ENCODE measurements at regions not wholly inside any gene's neighbourhood (a gene's known extent, or its start where the extent isn't known, plus 50 kb on each side); places are given as distances from the start of the nearest gene placed in this dataset.

- in situ Hi-C loops (cut with HindIII; ENCODE audit: extremely low pct_ligation_motif_present, low pct_unique_long_range_greater_than_20kb), result no loop called here
- Histone ChIP-seq H3K4me1 (ENCODE audit: insufficient read depth, low read length) (no peaks in the 10 kb centered on the region), H3K4me3 (replicated peaks in 1 of 3; ENCODE audit: insufficient read depth in 1 of 3, low read depth in 2 of 3, low read length in 3 of 3) (no peak overlapping the region), H3K27me3 (ENCODE audit: control insufficient read depth in 1 of 2, insufficient read depth in 2 of 2, low read length in 2 of 2) (no peaks in the 10 kb centered on the region; a peak in 1 of 5 replicates), H4K20me1 (ENCODE audit: insufficient read depth, low read length) (no peaks in the 10 kb centered on the region), H3K9me3 (ENCODE audit: low read length) (no peaks in the 10 kb centered on the region), H2AFZ (ENCODE audit: low read length) (no peak overlapping the region), H3K9ac (ENCODE audit: insufficient read depth, low read depth, low read length) (no peak overlapping the region), H3K79me2 (ENCODE audit: insufficient read depth, low read length) (no peaks in the 10 kb centered on the region), H3K36me3 (replicated peaks in 1 of 2; ENCODE audit: control insufficient read depth in 1 of 2, insufficient read depth in 2 of 2, low read length in 2 of 2) (no peaks in the 10 kb centered on the region), H3K27ac (ENCODE audit: extremely low read length, insufficient read depth, low read length) (no peak overlapping the region), H3K4me2 (ENCODE audit: low read depth, low read length) (no peak overlapping the region)
- FAIRE-seq, result no peak
- no peak for DNase-seq (ENCODE audit: low spot score)
- BruUV-seq (replicated peaks), result no TSS peak
- no peak for ATAC-seq
- intact Hi-C loops (cut with micrococcal nuclease; ENCODE audit: unreplicated experiment), result no loop called here
- WGBS (ENCODE audit: low lambda C conversion rate), result 0% methylated on average over 1 of the region's 1 CpG
- ChIA-PET POLR2A (no interaction called here), CTCF (ENCODE audit: low intra/inter-chr PET ratio, low total read pairs) (no interaction called here)
- no peak for TF ChIP-seq SNAPC2 (CRISPR knock-in tag; IDR thresholded peaks at IDR 0.05)
- no peak for TF ChIP-seq MIER3 (CRISPR knock-in tag; IDR thresholded peaks at IDR 0.05; ENCODE audit: borderline replicate concordance)
- TF ChIP-seq, protein P1, sequence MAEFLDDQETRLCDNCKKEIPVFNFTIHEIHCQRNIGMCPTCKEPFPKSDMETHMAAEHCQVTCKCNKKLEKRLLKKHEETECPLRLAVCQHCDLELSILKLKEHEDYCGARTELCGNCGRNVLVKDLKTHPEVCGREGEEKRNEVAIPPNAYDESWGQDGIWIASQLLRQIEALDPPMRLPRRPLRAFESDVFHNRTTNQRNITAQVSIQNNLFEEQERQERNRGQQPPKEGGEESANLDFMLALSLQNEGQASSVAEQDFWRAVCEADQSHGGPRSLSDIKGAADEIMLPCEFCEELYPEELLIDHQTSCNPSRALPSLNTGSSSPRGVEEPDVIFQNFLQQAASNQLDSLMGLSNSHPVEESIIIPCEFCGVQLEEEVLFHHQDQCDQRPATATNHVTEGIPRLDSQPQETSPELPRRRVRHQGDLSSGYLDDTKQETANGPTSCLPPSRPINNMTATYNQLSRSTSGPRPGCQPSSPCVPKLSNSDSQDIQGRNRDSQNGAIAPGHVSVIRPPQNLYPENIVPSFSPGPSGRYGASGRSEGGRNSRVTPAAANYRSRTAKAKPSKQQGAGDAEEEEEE (CRISPR knock-in tag; IDR thresholded peaks at IDR 0.05; ENCODE audit: borderline replicate concordance), result no peak
- TF ChIP-seq PLSCR1 (CRISPR knock-in tag; IDR thresholded peaks at IDR 0.05; ENCODE audit: borderline replicate concordance), result no peak
- no peak for TF ChIP-seq GABPA (IDR thresholded peaks at IDR 0.05; ENCODE audit: low read depth, low read length)
- no peak for TF ChIP-seq GABPA (CRISPR knock-in tag; IDR thresholded peaks at IDR 0.05; ENCODE audit: low read depth)
- TF ChIP-seq PHF20 (CRISPR knock-in tag; IDR thresholded peaks at IDR 0.05), result no peak
- TF ChIP-seq ZNF350 (CRISPR knock-in tag; IDR thresholded peaks at IDR 0.05; ENCODE audit: borderline replicate concordance, low read depth), result no peak
- TF ChIP-seq NFIC (IDR thresholded peaks at IDR 0.05; ENCODE audit: low read length), result no peak
- no peak for TF ChIP-seq TCF12 (IDR thresholded peaks at IDR 0.05)
- TF ChIP-seq TCF12 (CRISPR knock-in tag; IDR thresholded peaks at IDR 0.05), result no peak
- no peak for TF ChIP-seq ZNF7 (CRISPR knock-in tag; IDR thresholded peaks at IDR 0.05)
- TF ChIP-seq SOX13 (IDR thresholded peaks at IDR 0.05), result no peak
- TF ChIP-seq SOX13 (CRISPR knock-in tag; conservative IDR thresholded peaks at IDR 0.05 in 1 of 2, IDR thresholded peaks at IDR 0.05 in 1 of 2), result no peak
- no peak for TF ChIP-seq ZNF296 (CRISPR knock-in tag; conservative IDR thresholded peaks at IDR 0.05)
- no peak for TF ChIP-seq FOSL2 (CRISPR knock-in tag; IDR thresholded peaks at IDR 0.05)
- TF ChIP-seq NFATC3 (CRISPR knock-in tag; IDR thresholded peaks at IDR 0.05), result no peak
- TF ChIP-seq, protein P2, sequence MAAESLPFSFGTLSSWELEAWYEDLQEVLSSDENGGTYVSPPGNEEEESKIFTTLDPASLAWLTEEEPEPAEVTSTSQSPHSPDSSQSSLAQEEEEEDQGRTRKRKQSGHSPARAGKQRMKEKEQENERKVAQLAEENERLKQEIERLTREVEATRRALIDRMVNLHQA (CRISPR knock-in tag; IDR thresholded peaks at IDR 0.05), result no peak
- TF ChIP-seq ZNF329 (CRISPR knock-in tag; IDR thresholded peaks at IDR 0.05; ENCODE audit: low read depth), result no peak
- TF ChIP-seq ZNF782 (CRISPR knock-in tag; IDR thresholded peaks at IDR 0.05; ENCODE audit: borderline replicate concordance), result no peak
- no peak for TF ChIP-seq ZNF510 (CRISPR knock-in tag; IDR thresholded peaks at IDR 0.05; ENCODE audit: low read depth)
- TF ChIP-seq, protein P3, sequence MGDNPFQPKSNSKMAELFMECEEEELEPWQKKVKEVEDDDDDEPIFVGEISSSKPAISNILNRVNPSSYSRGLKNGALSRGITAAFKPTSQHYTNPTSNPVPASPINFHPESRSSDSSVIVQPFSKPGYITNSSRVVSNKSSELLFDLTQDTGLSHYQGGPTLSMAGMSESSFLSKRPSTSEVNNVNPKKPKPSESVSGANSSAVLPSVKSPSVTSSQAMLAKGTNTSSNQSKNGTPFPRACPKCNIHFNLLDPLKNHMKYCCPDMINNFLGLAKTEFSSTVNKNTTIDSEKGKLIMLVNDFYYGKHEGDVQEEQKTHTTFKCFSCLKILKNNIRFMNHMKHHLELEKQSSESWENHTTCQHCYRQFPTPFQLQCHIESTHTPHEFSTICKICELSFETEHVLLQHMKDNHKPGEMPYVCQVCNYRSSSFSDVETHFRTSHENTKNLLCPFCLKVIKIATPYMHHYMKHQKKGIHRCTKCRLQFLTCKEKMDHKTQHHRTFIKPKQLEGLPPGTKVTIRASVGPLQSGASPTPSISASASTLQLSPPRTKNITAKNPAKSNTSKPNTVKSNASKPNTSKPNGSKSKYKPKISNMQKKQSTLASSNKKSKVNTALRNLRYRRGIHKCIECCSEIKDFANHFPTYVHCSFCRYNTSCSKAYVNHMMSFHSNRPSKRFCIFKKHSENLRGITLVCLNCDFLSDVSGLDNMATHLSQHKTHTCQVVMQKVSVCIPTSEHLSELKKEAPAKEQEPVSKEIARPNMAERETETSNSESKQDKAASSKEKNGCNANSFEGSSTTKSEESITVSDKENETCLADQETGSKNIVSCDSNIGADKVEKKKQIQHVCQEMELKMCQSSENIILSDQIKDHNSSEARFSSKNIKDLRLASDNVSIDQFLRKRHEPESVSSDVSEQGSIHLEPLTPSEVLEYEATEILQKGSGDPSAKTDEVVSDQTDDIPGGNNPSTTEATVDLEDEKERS (CRISPR knock-in tag; IDR thresholded peaks at IDR 0.05), result no peak
- no peak for TF ChIP-seq ZNF674 (CRISPR knock-in tag; IDR thresholded peaks at IDR 0.05; ENCODE audit: low read depth)
These were observed 579.1 kb downstream of the SPOCK3 start for GRCh38 chr4:166655231-166655630.
